Suppressor macrophage treated with lipopolysaccharide for 4 hours (primary cell): ENCODE measurements at regions not wholly inside any gene's neighbourhood (a gene's known extent, or its start where the extent isn't known, plus 50 kb on each side); places are given as distances from the start of the nearest gene placed in this dataset.

Experiments
- DNase-seq: peaks from one replicate; pipeline ENCODE4 v3.0.0-alpha.2; 2020

DNA sequence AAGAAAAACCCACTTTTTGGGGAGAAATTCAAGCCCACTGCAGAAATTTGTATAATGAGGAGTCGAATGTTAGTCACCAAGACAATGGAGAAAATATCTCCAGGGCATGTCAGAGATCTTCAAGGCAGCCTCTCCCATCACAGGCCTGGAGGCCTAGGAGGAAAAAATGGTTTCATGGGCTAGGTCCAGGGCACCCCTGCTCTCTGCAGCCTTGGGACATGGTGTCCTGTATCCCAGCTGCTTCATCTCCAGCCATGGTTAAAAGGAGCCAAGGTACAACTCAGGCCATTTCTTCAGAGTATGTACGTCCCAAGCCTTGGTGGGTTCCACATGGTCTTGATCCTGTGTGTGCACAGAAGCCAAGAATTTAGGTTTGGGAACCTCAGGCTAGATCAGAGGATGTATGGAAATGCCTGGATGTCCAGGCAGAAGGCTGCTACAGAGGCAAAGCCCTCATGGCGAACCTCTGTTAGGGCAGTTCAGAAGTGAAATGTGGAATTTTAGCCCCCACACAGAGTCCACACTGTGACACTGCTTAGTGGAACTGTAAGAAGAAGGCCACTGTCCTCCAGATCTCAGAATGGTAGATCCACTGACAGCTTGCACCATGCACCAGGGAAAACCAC, 561.4 kb downstream of the ISL1 start:
- no peak for DNase-seq

DNA sequence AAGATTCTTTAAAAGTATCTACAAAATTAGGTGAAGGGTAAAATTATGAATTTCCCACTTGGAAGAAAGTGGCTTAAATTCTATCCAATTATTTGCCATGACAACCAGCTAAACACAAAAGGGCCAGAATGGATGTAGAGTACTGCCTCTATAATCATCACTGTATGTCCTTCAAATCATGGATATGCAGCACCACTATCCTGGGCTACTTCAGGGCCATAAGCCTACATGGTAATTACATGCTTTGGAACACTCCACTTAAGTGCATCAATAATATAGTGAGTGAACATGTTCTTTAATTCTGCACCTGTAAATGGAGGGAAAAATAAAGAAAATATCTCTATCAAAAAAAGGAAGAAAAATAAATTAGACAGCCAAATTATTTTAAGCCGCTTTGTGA, 575.2 kb downstream of the ISL1 start:
- no peak for DNase-seq

DNA sequence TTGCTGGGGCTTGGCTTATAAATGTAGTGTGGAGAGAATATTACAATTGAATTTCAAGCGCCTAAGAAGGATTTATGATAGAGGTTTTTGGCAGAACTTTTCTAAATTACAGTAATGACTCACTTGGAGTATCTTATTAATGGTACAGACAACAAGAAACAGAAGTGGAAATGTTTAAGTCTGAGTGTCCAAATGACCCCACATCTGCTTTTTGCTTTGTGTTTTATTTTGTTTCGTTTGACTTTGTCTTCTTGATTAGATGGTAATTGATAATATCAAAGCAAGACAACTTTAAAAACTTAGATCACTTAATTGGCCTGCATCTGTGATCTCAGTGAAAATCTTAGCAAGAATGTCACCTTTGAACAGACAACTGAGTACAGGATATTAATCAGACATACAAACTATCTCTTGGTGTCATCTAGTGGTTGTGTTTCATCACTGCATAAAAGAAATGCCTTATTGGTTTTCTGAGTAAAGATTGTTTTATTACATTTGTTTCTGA, 577.4 kb downstream of the ISL1 start:
- DNase-seq, result no peak

GRCh38 chr5:51961154-51961562, 577.9 kb downstream of the ISL1 start:
- no peak for DNase-seq

DNA sequence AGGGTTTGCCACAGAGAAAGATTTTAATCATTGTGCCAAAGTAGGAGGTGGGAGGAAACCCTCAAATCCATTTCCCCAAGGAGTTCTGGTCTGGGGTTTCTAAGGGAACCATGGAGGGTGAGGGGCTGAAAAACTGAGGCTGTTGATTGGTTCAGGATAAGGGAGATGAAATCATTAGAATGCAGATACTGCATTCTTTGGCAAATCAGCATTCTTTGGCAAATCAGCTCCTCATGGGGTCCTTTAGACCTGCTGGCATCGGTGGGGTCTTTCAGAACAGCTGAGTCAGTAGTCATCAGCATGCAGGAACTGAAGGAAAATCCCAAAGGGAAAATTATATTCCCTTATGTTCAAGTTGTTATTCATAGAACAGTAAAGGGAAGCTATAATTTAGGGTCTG, 585.5 kb downstream of the ISL1 start:
- no peak for DNase-seq

- DNase-seq, result no peak
These were observed 591.6 kb downstream of the ISL1 start for GRCh38 chr5:51974834-51975233.

DNA sequence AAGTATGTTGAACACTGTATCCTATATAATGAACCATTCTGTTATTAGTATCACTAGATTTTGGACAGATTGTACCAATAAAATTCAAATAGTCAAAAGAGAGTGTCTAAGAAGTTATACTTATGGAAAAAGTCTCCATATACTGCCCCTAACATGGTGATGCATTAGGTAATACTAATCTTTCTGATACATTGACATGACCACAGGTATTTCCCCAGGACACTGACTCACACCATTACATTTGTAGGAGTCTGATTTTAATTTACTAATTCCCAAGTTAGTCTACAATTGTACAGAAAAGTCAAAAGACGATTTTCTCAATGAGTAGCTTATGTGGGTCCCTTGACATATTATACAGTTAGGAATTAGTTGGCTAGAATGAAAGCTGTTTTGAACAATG, 593.8 kb downstream of the ISL1 start:
- DNase-seq, result no peak

GRCh38 chr5:51983161-51983560, 599.9 kb downstream of the ISL1 start:
- no peak for DNase-seq

GRCh38 chr5:51986733-51987132, 603.5 kb downstream of the ISL1 start:
- no peak for DNase-seq

GRCh38 chr5:51987239-51987638, 604.0 kb downstream of the ISL1 start:
- DNase-seq, result no peak

DNA sequence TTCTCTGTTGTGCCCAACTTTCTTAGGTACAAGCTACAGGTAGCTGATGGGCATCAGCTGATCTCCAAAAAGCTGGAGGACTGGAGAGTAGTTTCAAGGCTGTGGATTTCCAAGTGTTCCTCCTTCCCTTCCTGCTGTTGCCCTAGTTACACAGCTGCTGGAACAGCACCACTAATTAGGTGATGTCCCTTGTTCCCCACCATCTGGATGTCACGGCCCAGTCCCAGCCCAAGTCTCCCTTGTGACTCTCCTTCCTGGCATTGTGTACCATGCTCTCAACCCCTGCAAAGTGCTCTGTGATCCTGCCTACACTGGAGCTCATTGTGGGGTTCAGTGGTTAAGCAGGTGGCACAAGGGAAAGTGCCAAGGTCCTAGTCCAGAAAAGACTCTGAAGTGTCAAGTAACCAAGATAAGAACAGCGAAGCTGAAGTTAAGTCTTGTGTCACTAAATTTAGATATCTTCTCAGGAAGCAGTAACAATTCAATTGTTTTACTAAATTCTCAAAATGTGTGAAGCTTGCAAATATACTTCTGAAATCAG, 604.5 kb downstream of the ISL1 start:
- no peak for DNase-seq

GRCh38 chr5:51988634-51989033, 605.4 kb downstream of the ISL1 start:
- DNase-seq, result no peak

DNA sequence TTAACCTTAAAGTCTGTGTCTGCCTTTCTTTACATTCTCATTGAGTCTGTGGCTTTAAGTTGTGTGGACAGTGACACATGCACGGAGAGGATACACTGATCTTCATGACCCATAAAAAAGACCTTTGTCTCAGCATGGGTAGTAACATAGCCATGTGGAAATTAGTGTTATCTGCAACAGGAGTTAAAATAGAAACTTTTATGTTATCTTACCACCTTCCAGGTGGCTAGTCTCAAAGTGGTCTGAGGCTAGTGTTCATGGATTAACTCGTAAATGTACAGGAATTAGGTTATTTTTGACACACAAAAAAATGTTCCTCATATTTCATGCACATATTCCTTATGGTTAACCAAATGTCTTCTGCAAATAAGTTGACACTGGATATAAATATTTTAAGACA, 607.0 kb downstream of the ISL1 start:
- no peak for DNase-seq

GRCh38 chr5:51990661-51991180, 607.5 kb downstream of the ISL1 start:
- no peak for DNase-seq

- DNase-seq, result no peak
These were observed 608.7 kb downstream of the ISL1 start for GRCh38 chr5:51991940-51992339.

DNA sequence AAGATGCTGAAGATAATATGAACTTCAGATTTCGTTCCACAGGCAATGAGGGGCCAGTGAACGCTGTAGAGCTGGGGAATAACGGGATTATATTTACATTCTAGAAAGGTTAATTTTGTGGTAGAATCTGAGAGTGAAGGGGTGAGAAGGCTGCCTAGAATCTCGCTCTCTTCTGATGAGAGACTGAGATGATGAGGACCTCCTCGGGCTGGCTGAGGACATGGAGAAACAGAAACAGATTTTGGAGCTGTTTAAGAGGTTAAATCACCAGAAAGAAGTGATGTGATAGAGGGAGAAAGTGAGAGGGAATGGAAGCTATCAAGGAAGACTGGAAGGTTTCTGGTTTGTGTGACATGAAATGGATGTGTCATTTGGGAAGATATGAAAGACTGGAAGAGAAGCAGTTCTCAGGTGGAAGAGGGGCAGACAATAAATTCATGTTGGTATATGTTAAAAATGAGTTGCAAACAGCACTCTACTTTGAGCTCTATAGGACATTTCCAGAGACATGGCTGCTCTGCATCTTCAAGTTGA, 612.6 kb downstream of the ISL1 start:
- DNase-seq, result no peak

DNA sequence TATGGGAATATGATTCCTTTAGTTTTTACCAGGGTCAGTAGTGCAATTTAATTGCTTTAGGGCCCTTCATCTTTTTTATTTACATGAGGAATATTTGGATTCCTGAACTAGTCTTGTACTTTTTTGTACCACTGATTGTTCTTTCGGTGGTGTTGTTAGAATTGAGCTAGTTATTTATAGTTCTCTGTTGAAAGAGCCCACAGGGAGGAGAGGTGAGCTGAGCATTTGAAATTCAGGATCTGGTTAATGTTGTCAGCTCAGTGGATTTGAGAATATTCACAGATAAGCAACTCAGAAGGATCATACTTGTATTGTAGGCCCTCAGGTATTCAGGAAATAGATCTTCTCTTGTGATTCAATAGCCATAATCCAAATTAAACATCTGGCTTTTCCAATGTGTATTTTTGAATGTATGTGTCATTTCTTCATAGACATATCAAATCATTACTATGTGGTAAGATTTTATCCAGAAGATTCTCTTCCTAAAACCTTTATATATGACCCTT, 613.2 kb downstream of the ISL1 start:
- no peak for DNase-seq

DNA sequence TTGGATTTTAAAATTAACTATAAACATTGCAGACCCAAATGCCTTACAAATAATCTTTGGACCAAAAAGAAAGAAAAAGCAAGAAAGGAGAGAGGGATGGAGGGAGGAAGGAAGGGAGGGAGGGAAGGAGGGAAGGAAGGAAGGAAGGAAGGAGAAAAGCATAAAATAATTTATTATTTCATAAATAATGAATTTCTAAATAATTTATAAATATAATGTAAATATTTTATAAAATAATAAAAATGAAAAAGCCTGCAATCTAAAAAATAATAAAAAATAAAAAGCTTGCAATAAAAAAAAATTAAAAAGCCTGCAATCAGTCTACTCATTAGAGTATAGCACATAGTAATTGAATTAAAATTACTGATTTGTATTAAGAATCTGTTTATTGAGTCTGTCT, 614.3 kb downstream of the ISL1 start:
- no peak for DNase-seq

GRCh38 chr5:51997949-51998348, 614.7 kb downstream of the ISL1 start:
- DNase-seq, result no peak

DNA sequence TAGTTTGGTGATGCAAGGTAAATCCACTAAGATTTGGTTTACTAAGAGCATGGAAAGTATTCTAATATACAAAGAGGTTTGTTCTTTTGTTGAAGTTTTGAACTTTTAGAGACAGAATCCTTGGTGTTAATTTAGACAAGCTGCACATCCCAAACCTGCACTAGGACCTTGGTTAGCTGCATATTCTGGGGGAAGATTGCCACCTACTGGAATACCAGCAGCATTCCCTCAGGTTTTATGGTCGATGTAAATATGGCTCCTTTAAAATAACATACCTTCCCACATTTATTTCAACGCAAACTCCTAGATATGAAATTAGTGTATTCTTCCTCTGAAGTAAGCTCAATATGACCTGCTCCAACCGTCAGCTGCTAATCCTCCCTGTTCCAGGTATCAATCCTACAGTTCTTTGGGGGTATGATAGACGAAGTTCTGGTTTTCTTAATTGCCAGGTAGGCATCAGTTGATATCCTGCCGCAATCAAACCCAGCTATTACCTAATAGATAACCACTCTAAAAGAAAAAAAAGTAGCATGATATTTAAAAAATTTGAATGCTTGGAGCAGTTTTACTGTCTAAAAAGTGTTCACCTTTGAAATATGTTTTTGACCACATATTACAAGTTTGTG, 624.1 kb downstream of the ISL1 start:
- DNase-seq, result peak; percentile 3

- no peak for DNase-seq
These were observed 627.2 kb downstream of the ISL1 start for GRCh38 chr5:52010454-52010853.

DNA sequence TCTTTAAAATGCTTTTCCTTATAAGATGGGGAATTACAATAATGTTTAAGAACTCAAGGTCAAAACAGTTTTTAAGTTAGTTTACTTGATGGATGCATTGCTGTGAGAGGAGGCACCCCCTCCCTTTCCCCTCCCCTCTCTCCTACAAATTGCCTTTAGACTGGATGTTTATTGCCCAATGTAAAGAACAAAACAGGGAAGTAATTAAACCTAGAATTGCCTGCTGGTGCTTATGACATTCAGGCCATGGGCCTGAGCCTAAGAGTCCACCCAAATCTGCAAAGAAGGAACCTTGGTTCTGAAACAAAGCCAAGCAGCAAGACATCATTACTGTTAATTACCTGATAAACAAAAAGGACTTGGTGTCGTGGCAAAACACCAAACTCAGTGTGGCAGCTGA, 630.3 kb downstream of the ISL1 start:
- no peak for DNase-seq

GRCh38 chr5:52015760-52016159, 632.5 kb downstream of the ISL1 start:
- no peak for DNase-seq

GRCh38 chr5:52017567-52017966, 634.3 kb downstream of the ISL1 start:
- no peak for DNase-seq
